Neural progenitor cell (in vitro differentiated cells): ENCODE measurements at regions not wholly inside any gene's neighbourhood (a gene's known extent, or its start where the extent isn't known, plus 50 kb on each side); places are given as distances from the start of the nearest gene placed in this dataset.

ENCODE experiments used
- DNase-seq: peaks from one replicate; pipeline ENCODE4 v3.0.0-alpha.2; 2016; ENCODE audit warnings: low spot score
- H2AFZ ChIP-seq: fragments of 200-600 bp; sonication (generic); replicated peaks from 2 replicates; pipeline ENCODE4 v1.6.1; 2016; ENCODE audit warnings: antibody characterized with exemption
- H3F3A ChIP-seq: fragments of 200-600 bp; sonication (generic); 2 replicates; pipeline ENCODE4 v1.6.1; 2016; ENCODE audit warnings: antibody characterized with exemption, low read depth
- H3K27ac ChIP-seq: fragments of 200-600 bp; sonication (generic); 2 replicates; pipeline ENCODE4 v1.5.1; 2016; ENCODE audit warnings: mild to moderate bottlenecking
- H3K27me3 ChIP-seq: fragments of 200-600 bp; sonication (generic); 2 replicates; pipeline ENCODE4 v1.6.1; 2016; ENCODE audit warnings: mild to moderate bottlenecking, moderate library complexity
- H3K36me3 ChIP-seq: fragments of 200-600 bp; sonication (generic); 2 replicates; pipeline ENCODE4 v1.5.1; 2016
- H3K4me1 ChIP-seq: fragments of 200-600 bp; sonication (generic); 2 replicates; pipeline ENCODE4 v1.6.1; 2016; ENCODE audit warnings: mixed run types
- H3K4me2 ChIP-seq: fragments of 200-600 bp; sonication (generic); 2 replicates; pipeline ENCODE4 v1.6.1; 2016
- H3K4me3 ChIP-seq: fragments of 200-600 bp; sonication (generic); 2 replicates; pipeline ENCODE4 v1.5.1; 2016
- H3K79me2 ChIP-seq: fragments of 200-600 bp; sonication (generic); 2 replicates; pipeline ENCODE4 v1.6.1; 2016; ENCODE audit warnings: low read depth
- H3K9ac ChIP-seq: fragments of 200-600 bp; sonication (generic); 2 replicates; pipeline ENCODE4 v1.6.1; 2016
- H3K9me3 ChIP-seq: fragments of 200-600 bp; sonication (generic); 2 replicates; pipeline ENCODE4 v1.5.1; 2016; ENCODE audit warnings: low read depth
- H4K20me1 ChIP-seq: fragments of 200-600 bp; sonication (generic); 2 replicates; pipeline ENCODE4 v1.6.1; 2016; ENCODE audit warnings: low read depth
- H3K27ac Mint-ChIP-seq: 3 replicates; pipeline ENCODE4 v1.8.0; 2021; ENCODE audit warnings: mixed read lengths
- H3K27me3 Mint-ChIP-seq: 2 replicates; pipeline ENCODE4 v1.8.0; 2022; ENCODE audit warnings: low read depth, mild to moderate bottlenecking, inconsistent platforms, moderate library complexity, mixed read lengths; ENCODE audit not compliant: insufficient read depth
- H3K36me3 Mint-ChIP-seq: 3 replicates; pipeline ENCODE4 v1.8.0; 2021; ENCODE audit warnings: mixed read lengths
- H3K4me1 Mint-ChIP-seq: 3 replicates; pipeline ENCODE4 v1.8.0; 2021; ENCODE audit warnings: mixed read lengths
- H3K4me3 Mint-ChIP-seq: 3 replicates; pipeline ENCODE4 v1.8.0; 2021; ENCODE audit warnings: mild to moderate bottlenecking, moderate library complexity, mixed read lengths
- H3K9me3 Mint-ChIP-seq: 3 replicates; pipeline ENCODE4 v1.8.0; 2020; ENCODE audit warnings: mixed read lengths
- EZH2 ChIP-seq: fragments of 200-600 bp; sonication (generic); IDR thresholded peaks from 2 replicates; pipeline ENCODE4 v1.6.1; 2017; ENCODE audit warnings: antibody characterized with exemption, mild to moderate bottlenecking, moderate library complexity
- EZH2phosphoT487 ChIP-seq: fragments of 200-600 bp; sonication (generic); IDR thresholded peaks from 2 replicates; pipeline ENCODE4 v1.6.1; 2017; ENCODE audit warnings: antibody characterized with exemption
- TF ChIP-seq, protein P1 (sequence below): fragments of 200-600 bp; sonication (generic); IDR thresholded peaks from 2 replicates; pipeline ENCODE4 v1.5.1; 2017; ENCODE audit warnings: antibody characterized with exemption, mild to moderate bottlenecking

DNA sequence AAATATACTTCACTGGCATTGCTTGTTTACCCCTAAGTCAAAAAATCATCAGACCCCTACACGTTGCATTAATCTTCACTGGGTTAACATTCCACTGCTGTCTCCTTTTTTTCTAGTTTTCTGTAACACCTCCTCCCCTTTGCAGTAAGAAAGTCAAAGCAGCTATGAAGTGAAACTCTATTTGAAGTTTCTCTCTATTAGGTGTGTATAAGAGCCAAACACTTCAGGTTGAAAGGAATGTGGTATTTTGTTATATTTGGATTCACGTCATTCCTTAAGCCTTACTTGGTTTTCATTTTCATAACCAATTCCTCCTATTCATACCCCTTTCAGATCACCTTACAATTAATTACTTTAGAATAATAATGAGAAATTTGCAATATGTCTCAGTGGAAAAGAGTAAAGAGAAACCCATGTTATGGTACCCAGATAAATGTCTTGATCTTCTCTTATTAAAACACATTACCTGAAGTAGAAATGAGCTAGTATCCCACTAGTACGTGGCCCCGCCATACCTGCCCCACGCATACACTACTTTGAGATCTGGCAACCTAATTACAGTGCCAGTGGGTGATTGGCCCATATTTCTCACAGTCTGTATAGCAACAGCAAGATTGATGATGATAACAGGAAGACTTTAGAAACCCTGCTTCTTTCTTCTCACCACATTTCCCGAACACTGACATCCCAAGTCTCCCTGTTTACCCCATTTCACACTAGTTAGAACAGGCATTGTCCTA lies 236.4 kb upstream of the RGS6 start:
- no peak overlapping the region for H2AFZ ChIP-seq
- Mint-ChIP-seq H3K9me3 (no peaks in the 10 kb centered on the region), H3K27ac (no peak overlapping the region), H3K36me3 (peaks cover 28% of the 10 kb centered on the region), H3K4me1 (no peaks in the 10 kb centered on the region), H3K27me3 (no peaks in the 10 kb centered on the region), H3K4me3 (no peak overlapping the region)
- H3K36me3 ChIP-seq, result no peaks in the 10 kb centered on the region
- H4K20me1 ChIP-seq, result no peaks in the 10 kb centered on the region
- no peaks in the 10 kb centered on the region for H3F3A ChIP-seq
- no peak for DNase-seq
- H3K27ac ChIP-seq, result no peak overlapping the region
- no peaks in the 10 kb centered on the region for H3K9me3 ChIP-seq
- H3K4me2 ChIP-seq, result no peak overlapping the region
- no peaks in the 10 kb centered on the region for H3K79me2 ChIP-seq
- H3K4me3 ChIP-seq, result no peak overlapping the region
- H3K9ac ChIP-seq, result no peak overlapping the region
- no peaks in the 10 kb centered on the region for H3K27me3 ChIP-seq
- H3K4me1 ChIP-seq, result no peaks in the 10 kb centered on the region
- no peak for TF ChIP-seq EZH2
- no peak for TF ChIP-seq EZH2phosphoT487
- TF ChIP-seq, protein P1, sequence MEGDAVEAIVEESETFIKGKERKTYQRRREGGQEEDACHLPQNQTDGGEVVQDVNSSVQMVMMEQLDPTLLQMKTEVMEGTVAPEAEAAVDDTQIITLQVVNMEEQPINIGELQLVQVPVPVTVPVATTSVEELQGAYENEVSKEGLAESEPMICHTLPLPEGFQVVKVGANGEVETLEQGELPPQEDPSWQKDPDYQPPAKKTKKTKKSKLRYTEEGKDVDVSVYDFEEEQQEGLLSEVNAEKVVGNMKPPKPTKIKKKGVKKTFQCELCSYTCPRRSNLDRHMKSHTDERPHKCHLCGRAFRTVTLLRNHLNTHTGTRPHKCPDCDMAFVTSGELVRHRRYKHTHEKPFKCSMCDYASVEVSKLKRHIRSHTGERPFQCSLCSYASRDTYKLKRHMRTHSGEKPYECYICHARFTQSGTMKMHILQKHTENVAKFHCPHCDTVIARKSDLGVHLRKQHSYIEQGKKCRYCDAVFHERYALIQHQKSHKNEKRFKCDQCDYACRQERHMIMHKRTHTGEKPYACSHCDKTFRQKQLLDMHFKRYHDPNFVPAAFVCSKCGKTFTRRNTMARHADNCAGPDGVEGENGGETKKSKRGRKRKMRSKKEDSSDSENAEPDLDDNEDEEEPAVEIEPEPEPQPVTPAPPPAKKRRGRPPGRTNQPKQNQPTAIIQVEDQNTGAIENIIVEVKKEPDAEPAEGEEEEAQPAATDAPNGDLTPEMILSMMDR, result no peak

DNA sequence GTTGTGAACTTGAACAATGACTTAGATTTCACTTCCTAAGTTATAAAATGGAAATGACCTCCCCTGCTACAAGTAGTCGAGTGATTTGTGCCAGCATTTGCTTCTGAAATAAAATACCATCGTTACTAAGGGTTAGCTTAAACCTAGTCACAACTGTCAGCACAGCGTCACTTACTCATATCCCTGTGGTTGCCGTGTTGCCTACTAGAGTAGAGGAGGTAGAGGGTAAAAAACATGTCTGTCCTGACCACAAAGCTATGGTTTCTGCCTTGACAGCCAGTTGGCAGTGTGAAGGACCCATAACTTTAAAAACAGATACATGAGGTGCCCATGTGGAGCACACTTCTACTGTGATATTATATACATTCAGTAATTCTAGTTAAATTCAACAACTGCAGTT lies 234.2 kb upstream of the RGS6 start:
- no peaks in the 10 kb centered on the region for H3F3A ChIP-seq
- H4K20me1 ChIP-seq, result no peaks in the 10 kb centered on the region
- TF ChIP-seq, protein P1, result no peak
- TF ChIP-seq EZH2 (no peak), EZH2phosphoT487 (no peak)
- Mint-ChIP-seq H3K9me3 (no peaks in the 10 kb centered on the region), H3K27ac (no peak overlapping the region), H3K4me1 (peaks cover 6% of the 10 kb centered on the region), H3K27me3 (no peaks in the 10 kb centered on the region), H3K4me3 (no peak overlapping the region), H3K36me3 (peaks cover 24% of the 10 kb centered on the region)
- no peak for DNase-seq
- no peaks in the 10 kb centered on the region for H3K79me2 ChIP-seq
- H2AFZ ChIP-seq, result no peak overlapping the region
- H3K9ac ChIP-seq, result no peak overlapping the region
- no peaks in the 10 kb centered on the region for H3K36me3 ChIP-seq
- no peak overlapping the region for H3K27ac ChIP-seq
- peaks cover under 1% of the 10 kb centered on the region for H3K4me1 ChIP-seq
- no peaks in the 10 kb centered on the region for H3K27me3 ChIP-seq
- no peaks in the 10 kb centered on the region for H3K9me3 ChIP-seq
- H3K4me3 ChIP-seq, result no peak overlapping the region
- no peak overlapping the region for H3K4me2 ChIP-seq

DNA sequence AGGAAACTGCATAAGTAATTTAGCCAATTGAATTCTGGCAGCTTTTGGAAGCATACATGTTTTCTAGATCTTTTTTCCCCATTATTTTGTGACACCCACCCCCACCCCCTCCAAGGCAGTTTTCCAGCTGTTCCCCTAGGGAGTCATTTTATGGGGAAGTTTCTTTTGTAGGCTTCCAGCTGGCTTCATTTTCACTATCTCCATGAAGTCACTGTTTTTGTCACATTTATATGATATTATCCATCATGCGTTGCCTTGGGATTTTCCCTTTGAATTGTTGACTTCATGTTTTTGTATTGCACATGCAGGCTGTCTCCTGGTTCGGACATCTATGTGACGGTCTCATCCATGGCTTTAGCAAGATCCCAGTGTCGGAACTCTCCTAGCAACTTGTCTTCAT lies 233.6 kb upstream of the RGS6 start:
- Histone ChIP-seq H3K27me3 (no peaks in the 10 kb centered on the region), H3K9me3 (no peaks in the 10 kb centered on the region), H3K27ac (no peak overlapping the region), H2AFZ (no peak overlapping the region), H3K36me3 (no peaks in the 10 kb centered on the region), H3K4me1 (peaks cover 7% of the 10 kb centered on the region), H3F3A (no peaks in the 10 kb centered on the region), H3K4me2 (no peak overlapping the region), H4K20me1 (no peaks in the 10 kb centered on the region), H3K4me3 (no peak overlapping the region), H3K79me2 (no peaks in the 10 kb centered on the region), H3K9ac (no peak overlapping the region)
- TF ChIP-seq, protein P1, result no peak
- TF ChIP-seq EZH2 (no peak), EZH2phosphoT487 (no peak)
- no peak for DNase-seq
- Mint-ChIP-seq H3K4me1 (peaks cover 13% of the 10 kb centered on the region), H3K9me3 (no peaks in the 10 kb centered on the region), H3K4me3 (no peak overlapping the region), H3K27ac (no peak overlapping the region), H3K27me3 (no peaks in the 10 kb centered on the region), H3K36me3 (peaks cover 24% of the 10 kb centered on the region)
